ENCODE measurements at regions not wholly inside any gene's neighbourhood (a gene's known extent, or its start where the extent isn't known, plus 50 kb on each side); places are given as distances from the start of the nearest gene placed in this dataset.

- no peaks in the 10 kb centered on the region for H3K79me2 ChIP-seq (ENCODE audit: control insufficient read depth, insufficient read depth, low read length)
- H3K36me3 ChIP-seq (ENCODE audit: control insufficient read depth in 2 of 2, extremely low read depth in 1 of 2, insufficient read depth in 2 of 2, low read length in 2 of 2) = no peaks in the 10 kb centered on the region
- TF ChIP-seq EZH2 (IDR thresholded peaks at IDR 0.05; ENCODE audit: borderline replicate concordance, low read depth, low read length, severe bottlenecking) (no peak), POLR2A (IDR thresholded peaks at IDR 0.05; ENCODE audit: low read depth, low read length) (no peak)
- no peak overlapping the region for H3K4me2 ChIP-seq (ENCODE audit: insufficient read depth, low read length)
- DNase-seq (ENCODE audit: low read depth, low spot score) = no peak
- H3K27ac ChIP-seq (ENCODE audit: insufficient read depth, low read depth, low read length) = no peak overlapping the region
- no peaks in the 10 kb centered on the region for H3K27me3 ChIP-seq (ENCODE audit: control insufficient read depth in 2 of 2, insufficient read depth in 2 of 2, low read length in 2 of 2)
- BruUV-seq (replicated peaks) = no TSS peak
- POLR2A ChIA-PET = no interaction called here
- no peaks in the 10 kb centered on the region for H3K9me3 ChIP-seq (replicated peaks; ENCODE audit: control insufficient read depth, insufficient read depth, low read length)
- H2AFZ ChIP-seq (ENCODE audit: low read depth, low read length) = no peak overlapping the region
- no peak overlapping the region for H3K9ac ChIP-seq (replicated peaks; ENCODE audit: extremely low read depth, insufficient read depth, low read length)
- no peaks in the 10 kb centered on the region for H3K9me1 ChIP-seq (replicated peaks; ENCODE audit: control insufficient read depth, extremely low read depth, insufficient read depth, low read length)
- dilution Hi-C loops (cut with MboI; ENCODE audit: extremely low pct_ligation_motif_present, low sequenced_read_pairs) = no loop called here
- no peak overlapping the region for H3K4me3 ChIP-seq (replicated peaks in 1 of 3; ENCODE audit: insufficient read depth in 1 of 3, low read depth in 1 of 3, low read length in 3 of 3)
- CTCF ChIA-PET = no interaction called here
- H3K4me1 ChIP-seq (ENCODE audit: control insufficient read depth, extremely low read depth, insufficient read depth, low read length) = no peaks in the 10 kb centered on the region
- no peak for FAIRE-seq
- H4K20me1 ChIP-seq (replicated peaks; ENCODE audit: control insufficient read depth, extremely low read depth, insufficient read depth, low read length) = no peaks in the 10 kb centered on the region
- intact Hi-C loops (cut with micrococcal nuclease) = no loop called here
These were observed 214.1 kb upstream of the ANKH start for GRCh38 chr5:15085671-15086070.

DNA sequence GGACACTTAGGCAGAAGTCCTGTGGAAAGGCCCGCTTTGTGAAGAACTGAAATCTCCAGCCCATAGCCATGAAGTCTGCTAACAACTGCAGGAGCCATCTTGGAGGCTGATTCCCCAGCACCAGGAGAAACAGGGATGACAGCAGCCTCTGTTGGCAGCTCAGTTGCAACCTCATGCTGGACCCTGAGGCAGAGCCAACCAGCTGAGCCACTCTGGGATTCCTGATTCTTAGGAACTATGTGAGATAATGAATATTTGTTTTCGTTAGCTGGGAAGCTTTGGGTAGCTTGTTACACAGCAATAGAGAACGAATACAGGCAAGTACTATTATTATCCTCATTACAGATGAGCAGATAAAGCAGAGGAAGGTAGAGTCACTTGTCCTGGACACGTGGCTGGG is 210.5 kb upstream of the ANKH start:
- Histone ChIP-seq H3K79me2 (ENCODE audit: control insufficient read depth, insufficient read depth, low read length) (no peaks in the 10 kb centered on the region), H3K36me3 (ENCODE audit: control insufficient read depth in 2 of 2, extremely low read depth in 1 of 2, insufficient read depth in 2 of 2, low read length in 2 of 2) (no peaks in the 10 kb centered on the region), H3K9me1 (replicated peaks; ENCODE audit: control insufficient read depth, extremely low read depth, insufficient read depth, low read length) (no peaks in the 10 kb centered on the region), H3K4me3 (replicated peaks in 1 of 3; ENCODE audit: insufficient read depth in 1 of 3, low read depth in 1 of 3, low read length in 3 of 3) (no peak overlapping the region), H3K27ac (ENCODE audit: insufficient read depth, low read depth, low read length) (no peak overlapping the region), H2AFZ (ENCODE audit: low read depth, low read length) (no peak overlapping the region), H3K9me3 (replicated peaks; ENCODE audit: control insufficient read depth, insufficient read depth, low read length) (no peaks in the 10 kb centered on the region), H3K4me1 (ENCODE audit: control insufficient read depth, extremely low read depth, insufficient read depth, low read length) (no peaks in the 10 kb centered on the region), H3K9ac (replicated peaks; ENCODE audit: extremely low read depth, insufficient read depth, low read length) (no peak overlapping the region), H3K4me2 (ENCODE audit: insufficient read depth, low read length) (no peak overlapping the region), H4K20me1 (replicated peaks; ENCODE audit: control insufficient read depth, extremely low read depth, insufficient read depth, low read length) (no peaks in the 10 kb centered on the region), H3K27me3 (ENCODE audit: control insufficient read depth in 2 of 2, insufficient read depth in 2 of 2, low read length in 2 of 2) (no peaks in the 10 kb centered on the region)
- ChIA-PET POLR2A (no interaction called here), CTCF (no interaction called here)
- intact Hi-C loops (cut with micrococcal nuclease) (no loop called here), dilution Hi-C loops (cut with MboI; ENCODE audit: extremely low pct_ligation_motif_present, low sequenced_read_pairs) (no loop called here)
- DNase-seq (ENCODE audit: low read depth, low spot score) (no peak), FAIRE-seq (no peak)
- TF ChIP-seq MYC (IDR thresholded peaks at IDR 0.05; ENCODE audit: low read depth, low read length) (no peak), POLR2AphosphoS5 (IDR thresholded peaks at IDR 0.05; ENCODE audit: insufficient read depth, low read depth, low read length) (no peak), JUN (IDR thresholded peaks at IDR 0.05; ENCODE audit: borderline replicate concordance, insufficient read depth, insufficient read length, low read depth) (no peak), POLR2A (IDR thresholded peaks at IDR 0.05; ENCODE audit: low read depth, low read length) (no peak), FOS (IDR thresholded peaks at IDR 0.05; ENCODE audit: borderline replicate concordance, insufficient read depth, low read length) (no peak), EZH2 (IDR thresholded peaks at IDR 0.05; ENCODE audit: borderline replicate concordance, low read depth, low read length, severe bottlenecking) (no peak), GATA2 (IDR thresholded peaks at IDR 0.05; ENCODE audit: insufficient read depth, insufficient read length, low read depth, low read length) (no peak)
- TF ChIP-seq, protein P1, sequence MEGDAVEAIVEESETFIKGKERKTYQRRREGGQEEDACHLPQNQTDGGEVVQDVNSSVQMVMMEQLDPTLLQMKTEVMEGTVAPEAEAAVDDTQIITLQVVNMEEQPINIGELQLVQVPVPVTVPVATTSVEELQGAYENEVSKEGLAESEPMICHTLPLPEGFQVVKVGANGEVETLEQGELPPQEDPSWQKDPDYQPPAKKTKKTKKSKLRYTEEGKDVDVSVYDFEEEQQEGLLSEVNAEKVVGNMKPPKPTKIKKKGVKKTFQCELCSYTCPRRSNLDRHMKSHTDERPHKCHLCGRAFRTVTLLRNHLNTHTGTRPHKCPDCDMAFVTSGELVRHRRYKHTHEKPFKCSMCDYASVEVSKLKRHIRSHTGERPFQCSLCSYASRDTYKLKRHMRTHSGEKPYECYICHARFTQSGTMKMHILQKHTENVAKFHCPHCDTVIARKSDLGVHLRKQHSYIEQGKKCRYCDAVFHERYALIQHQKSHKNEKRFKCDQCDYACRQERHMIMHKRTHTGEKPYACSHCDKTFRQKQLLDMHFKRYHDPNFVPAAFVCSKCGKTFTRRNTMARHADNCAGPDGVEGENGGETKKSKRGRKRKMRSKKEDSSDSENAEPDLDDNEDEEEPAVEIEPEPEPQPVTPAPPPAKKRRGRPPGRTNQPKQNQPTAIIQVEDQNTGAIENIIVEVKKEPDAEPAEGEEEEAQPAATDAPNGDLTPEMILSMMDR (IDR thresholded peaks at IDR 0.05; ENCODE audit: extremely low read depth in 1 of 2, insufficient read depth in 1 of 2, low read depth in 1 of 2, low read length in 2 of 2) = no peak
- TF ChIP-seq, protein P2, sequence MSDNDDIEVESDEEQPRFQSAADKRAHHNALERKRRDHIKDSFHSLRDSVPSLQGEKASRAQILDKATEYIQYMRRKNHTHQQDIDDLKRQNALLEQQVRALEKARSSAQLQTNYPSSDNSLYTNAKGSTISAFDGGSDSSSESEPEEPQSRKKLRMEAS (IDR thresholded peaks at IDR 0.05; ENCODE audit: insufficient read depth, insufficient read length) = no peak
- no TSS peak for BruUV-seq (replicated peaks)

Measured in endothelial cell of umbilical vein (primary cell).